Nephron progenitor cell (in vitro differentiated cells): ENCODE measurements at regions not wholly inside any gene's neighbourhood (a gene's known extent, or its start where the extent isn't known, plus 50 kb on each side); places are given as distances from the start of the nearest gene placed in this dataset.
"Not testable (repeated sequence)": the region's sequence is repeated elsewhere in the genome, so short reads cannot be mapped to it uniquely, and the experiment has no call there.

Experiments used
- DNase-seq: peaks from one replicate; pipeline ENCODE4 v3.0.0; 2021
- H3K27ac Mint-ChIP-seq: 2 replicates; pipeline ENCODE4 v1.8.0; 2021; ENCODE audit warnings: mild to moderate bottlenecking, moderate library complexity, mixed read lengths
- H3K27me3 Mint-ChIP-seq: 2 replicates; pipeline ENCODE4 v1.8.0; 2021; ENCODE audit warnings: mild to moderate bottlenecking, low read depth, mixed read lengths; ENCODE audit not compliant: poor library complexity
- H3K36me3 Mint-ChIP-seq: 2 replicates; pipeline ENCODE4 v1.8.0; 2021; ENCODE audit warnings: low read depth, mixed read lengths
- H3K4me1 Mint-ChIP-seq: 2 replicates; pipeline ENCODE4 v1.8.0; 2021; ENCODE audit warnings: mixed read lengths
- H3K4me3 Mint-ChIP-seq: 2 replicates; pipeline ENCODE4 v1.8.0; 2021; ENCODE audit warnings: mild to moderate bottlenecking, moderate library complexity, mixed read lengths
- H3K9me3 Mint-ChIP-seq: 2 replicates; pipeline ENCODE4 v1.8.0; 2021; ENCODE audit warnings: mild to moderate bottlenecking, moderate library complexity, mixed read lengths
- CTCF ChIP-seq: fragments of 200-600 bp; sonication (generic); IDR thresholded peaks from 2 replicates; pipeline ENCODE4 v1.5.0; 2021; ENCODE audit warnings: antibody characterized with exemption

- peaks cover 28% of the 10 kb centered on the region for H3K4me1 Mint-ChIP-seq
- TF ChIP-seq CTCF: no peak
- H3K36me3 Mint-ChIP-seq: no peaks in the 10 kb centered on the region
- no peaks in the 10 kb centered on the region for H3K27me3 Mint-ChIP-seq
- DNase-seq: no peak
- no peak overlapping the region for H3K4me3 Mint-ChIP-seq
- peak overlapping the region; percentile 18 for H3K27ac Mint-ChIP-seq
- H3K9me3 Mint-ChIP-seq: no peaks in the 10 kb centered on the region
Observed at GRCh38 chr14:56057071-56057741, 61.0 kb upstream of the PELI2 start.

- TF ChIP-seq CTCF: no peak
- no peaks in the 10 kb centered on the region for H3K36me3 Mint-ChIP-seq
- DNase-seq: no peak
- H3K4me3 Mint-ChIP-seq: no peak overlapping the region
- H3K9me3 Mint-ChIP-seq: no peaks in the 10 kb centered on the region
- peak overlapping the region; percentile 18 for H3K27ac Mint-ChIP-seq
- no peaks in the 10 kb centered on the region for H3K27me3 Mint-ChIP-seq
- H3K4me1 Mint-ChIP-seq: peaks cover 28% of the 10 kb centered on the region
Observed at GRCh38 chr14:56057767-56058166, 60.4 kb upstream of the PELI2 start.

GRCh38 chr14:56059054-56059453 lies 59.2 kb upstream of the PELI2 start:
- no peaks in the 10 kb centered on the region for H3K9me3 Mint-ChIP-seq
- H3K36me3 Mint-ChIP-seq: no peaks in the 10 kb centered on the region
- no peaks in the 10 kb centered on the region for H3K27me3 Mint-ChIP-seq
- no peak overlapping the region for H3K27ac Mint-ChIP-seq
- H3K4me3 Mint-ChIP-seq: no peak overlapping the region
- no peak for DNase-seq
- peaks cover 28% of the 10 kb centered on the region for H3K4me1 Mint-ChIP-seq
- TF ChIP-seq CTCF: no peak

- Mint-ChIP-seq H3K4me3 (no peak overlapping the region), H3K9me3 (no peaks in the 10 kb centered on the region)
- no peak for TF ChIP-seq CTCF
Observed at GRCh38 chr14:56061051-56061450, 57.2 kb upstream of the PELI2 start.

GRCh38 chr14:56063131-56063530 lies 55.1 kb upstream of the PELI2 start:
- Mint-ChIP-seq H3K4me1 (peaks cover 11% of the 10 kb centered on the region), H3K9me3 (no peaks in the 10 kb centered on the region), H3K27me3 (no peaks in the 10 kb centered on the region), H3K4me3 (no peak overlapping the region), H3K27ac (no peak overlapping the region), H3K36me3 (no peaks in the 10 kb centered on the region)
- DNase-seq: no peak
- TF ChIP-seq CTCF: no peak

More at GRCh38 chr14:56061051-56061450, 57.2 kb upstream of the PELI2 start:
- H3K27me3 Mint-ChIP-seq: no peaks in the 10 kb centered on the region
- peak overlapping the region; percentile 1 for H3K27ac Mint-ChIP-seq
- no peak for DNase-seq
- H3K36me3 Mint-ChIP-seq: no peaks in the 10 kb centered on the region
- H3K4me1 Mint-ChIP-seq: peaks cover 28% of the 10 kb centered on the region

GRCh38 chr14:56064513-56064912 lies 53.7 kb upstream of the PELI2 start:
- no peak for TF ChIP-seq CTCF
- Mint-ChIP-seq H3K27me3 (peaks cover 4% of the 10 kb centered on the region), H3K9me3 (no peaks in the 10 kb centered on the region), H3K36me3 (no peaks in the 10 kb centered on the region), H3K4me3 (no peak overlapping the region), H3K27ac (no peak overlapping the region), H3K4me1 (peaks cover 5% of the 10 kb centered on the region)
- no peak for DNase-seq

GRCh38 chr14:56065199-56065598 lies 53.0 kb upstream of the PELI2 start:
- not testable (repeated sequence) for H3K4me3 Mint-ChIP-seq, DNase-seq, H3K27me3 Mint-ChIP-seq, H3K4me1 Mint-ChIP-seq, H3K9me3 Mint-ChIP-seq, H3K36me3 Mint-ChIP-seq, H3K27ac Mint-ChIP-seq
